CD14-positive monocyte (primary cell): ENCODE measurements at regions not wholly inside any gene's neighbourhood (a gene's known extent, or its start where the extent isn't known, plus 50 kb on each side); places are given as distances from the start of the nearest gene placed in this dataset.

Source experiments
- DNase-seq, 3 donors: peaks; one replicate each; pipeline ENCODE4 v3.0.0-alpha.2; 2011 to 2022
- H2AFZ ChIP-seq: 2 replicates; pipeline ENCODE4 v1.6.0; 2012; ENCODE audit warnings: mild to moderate bottlenecking, low read depth, low read length, inconsistent platforms; ENCODE audit not compliant: insufficient read depth, poor library complexity, severe bottlenecking
- H3K27ac ChIP-seq, 2 donors: 1 replicate in 1 of 2; 2 replicates in 1 of 2; pipeline ENCODE4 v1.5.1; 2012 to 2013; ENCODE audit warnings: low read length in 2 of 2, control low read depth in 1 of 2, inconsistent platforms in 1 of 2, low read depth in 1 of 2, mild to moderate bottlenecking in 1 of 2
- H3K27me3 ChIP-seq, 2 donors: one replicate each; pipeline versions ENCODE4 v1.6.0 to v1.6.1; 2011 to 2013; ENCODE audit warnings: low read length in 2 of 2; ENCODE audit not compliant: control insufficient read depth in 2 of 2, insufficient read depth in 2 of 2
- H3K36me3 ChIP-seq, 2 donors: replicated peaks in 1 of 2; 1 replicate in 1 of 2; 2 replicates in 1 of 2; pipeline versions ENCODE4 v1.5.1 to v1.6.1; 2012 to 2013; ENCODE audit warnings: low read length in 2 of 2, control low read depth in 1 of 2, inconsistent platforms in 1 of 2, mild to moderate bottlenecking in 1 of 2; ENCODE audit not compliant: insufficient read depth in 2 of 2, control insufficient read depth in 1 of 2
- H3K4me1 ChIP-seq, 2 donors: 1 replicate in 1 of 2; 2 replicates in 1 of 2; pipeline versions ENCODE4 v1.5.1 to v1.6.1; 2012 to 2013; ENCODE audit warnings: low read length in 2 of 2, control low read depth in 1 of 2, inconsistent platforms in 1 of 2, mild to moderate bottlenecking in 1 of 2, moderate library complexity in 1 of 2; ENCODE audit not compliant: insufficient read depth in 2 of 2, control insufficient read depth in 1 of 2
- H3K4me2 ChIP-seq: replicated peaks from 2 replicates; pipeline ENCODE3; 2012; ENCODE audit warnings: low read length, moderate library complexity, mild to moderate bottlenecking; ENCODE audit not compliant: poor library complexity, severe bottlenecking; ENCODE audit errors: extremely low read depth
- H3K4me3 ChIP-seq, 3 experiments: fragments of 200-600 bp in 1 of 3; sonication (generic) in 1 of 3; replicated peaks in 1 of 3; 1 replicate in 2 of 3; 2 replicates in 1 of 3; pipeline ENCODE4 v1.5.1; 2011 to 2013; ENCODE audit warnings: low read length in 3 of 3, mild to moderate bottlenecking in 3 of 3, control low read depth in 2 of 3, low read depth in 2 of 3, inconsistent platforms in 1 of 3, moderate library complexity in 1 of 3
- H3K79me2 ChIP-seq: 2 replicates; pipeline ENCODE4 v1.6.0; 2012; ENCODE audit warnings: mild to moderate bottlenecking, control low read depth, inconsistent platforms, low read length, moderate library complexity; ENCODE audit not compliant: insufficient read depth
- H3K9ac ChIP-seq: 2 replicates; pipeline ENCODE4 v1.6.0; 2017; ENCODE audit warnings: low read length, mild to moderate bottlenecking; ENCODE audit not compliant: insufficient read depth, poor library complexity, severe bottlenecking
- H3K9me3 ChIP-seq, 2 donors: replicated peaks in 1 of 2; 1 replicate in 1 of 2; 2 replicates in 1 of 2; pipeline versions ENCODE4 v1.5.1 to v1.6.1; 2012 to 2013; ENCODE audit warnings: low read length in 2 of 2, control low read depth in 1 of 2; ENCODE audit not compliant: control insufficient read depth in 1 of 2, insufficient read depth in 1 of 2
- H4K20me1 ChIP-seq: 2 replicates; pipeline ENCODE4 v1.6.0; 2012; ENCODE audit warnings: mild to moderate bottlenecking, low read length, control low read depth, moderate library complexity; ENCODE audit not compliant: insufficient read depth
- H3K27ac Mint-ChIP-seq, 7 donors: one replicate each; pipeline ENCODE4 v1.8.0; 2020; ENCODE audit warnings: mild to moderate bottlenecking in 7 of 7, mixed read lengths in 7 of 7, moderate library complexity in 6 of 7, inconsistent platforms in 2 of 7
- H3K27me3 Mint-ChIP-seq, 3 donors: one replicate each; pipeline ENCODE4 v1.8.0; 2021 to 2022; ENCODE audit warnings: low read depth in 3 of 3, mild to moderate bottlenecking in 3 of 3, mixed read lengths in 3 of 3, moderate library complexity in 3 of 3, inconsistent platforms in 1 of 3
- H3K36me3 Mint-ChIP-seq, 2 donors: one replicate each; pipeline ENCODE4 v1.8.0; 2020; ENCODE audit warnings: mixed read lengths in 2 of 2, inconsistent platforms in 1 of 2, mild to moderate bottlenecking in 1 of 2
- H3K4me1 Mint-ChIP-seq: one replicate; pipeline ENCODE4 v1.8.0; 2020; ENCODE audit warnings: mild to moderate bottlenecking, mixed read lengths
- H3K4me3 Mint-ChIP-seq, 2 donors: one replicate each; pipeline ENCODE4 v1.8.0; 2020; ENCODE audit warnings: mild to moderate bottlenecking in 2 of 2, mixed read lengths in 2 of 2, moderate library complexity in 1 of 2
- H3K9me3 Mint-ChIP-seq, 7 donors: one replicate each; pipeline ENCODE4 v1.8.0; 2020 to 2022; ENCODE audit warnings: mixed read lengths in 7 of 7, mild to moderate bottlenecking in 6 of 7, moderate library complexity in 6 of 7, inconsistent platforms in 2 of 7
- WGBS: methylation state at CpG from one replicate; pipeline ENCODE4 v1.1.5; 2013; ENCODE audit warnings: missing lambda C conversion rate; ENCODE audit not compliant: insufficient coverage; 5-methylcytosine and 5-hydroxymethylcytosine counted together
- intact Hi-C, 2 donors: fragments of 100-400 bp; cut with micrococcal nuclease; formaldehyde crosslinking; loops; one replicate each; pipeline versions ENCODE4 v1.15.0 to v1.15.1; 2023
- TF ChIP-seq, protein P1 (sequence below): fragments of 200-600 bp; IDR thresholded peaks from one replicate; pipeline ENCODE4 v1.8.0; 2022; ENCODE audit warnings: antibody characterized with exemption, mild to moderate bottlenecking

DNA sequence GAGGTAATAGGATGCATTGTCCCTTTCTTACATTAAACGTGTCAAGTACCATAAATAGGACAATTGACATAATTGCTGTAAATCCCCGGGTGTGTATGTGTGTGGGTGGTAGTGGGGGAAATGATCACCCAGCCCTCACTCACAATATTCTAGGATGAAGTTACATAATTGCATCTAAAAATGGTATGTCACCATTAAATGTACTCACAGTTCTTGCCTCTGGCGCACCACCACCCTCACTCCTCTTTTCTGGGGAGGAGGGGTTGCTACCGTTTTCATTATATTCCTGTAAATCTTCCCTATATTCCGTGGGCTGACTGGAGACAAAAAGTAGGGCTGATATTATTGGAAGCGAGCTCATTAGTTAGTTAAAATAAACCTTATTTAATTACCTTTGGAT, 563.8 kb downstream of the TLR4 start:
- no CpG with 5 or more reads among the region's 6 CpGs for WGBS
- H3K36me3 ChIP-seq: no peaks in the 10 kb centered on the region
- peaks cover 0 to 2% (median 0%) of the 10 kb centered on the region in 7 donors for H3K9me3 Mint-ChIP-seq
- no peak overlapping the region for H3K27ac ChIP-seq
- H3K27ac Mint-ChIP-seq: no peak overlapping the region
- no peak overlapping the region for H3K4me2 ChIP-seq
- H3K9ac ChIP-seq: no peak overlapping the region
- no peaks in the 10 kb centered on the region for H3K9me3 ChIP-seq
- H3K79me2 ChIP-seq: no peaks in the 10 kb centered on the region
- H3K4me1 ChIP-seq: no peaks in the 10 kb centered on the region
- no peaks in the 10 kb centered on the region for H3K4me1 Mint-ChIP-seq
- no peaks in the 10 kb centered on the region for H3K27me3 Mint-ChIP-seq
- H2AFZ ChIP-seq: no peak overlapping the region
- no peaks in the 10 kb centered on the region for H3K27me3 ChIP-seq
- intact Hi-C loops: no loop called here
- H3K4me3 ChIP-seq: no peak overlapping the region
- H4K20me1 ChIP-seq: no peaks in the 10 kb centered on the region
- no peak overlapping the region for H3K4me3 Mint-ChIP-seq
- H3K36me3 Mint-ChIP-seq: no peaks in the 10 kb centered on the region
- TF ChIP-seq, protein P1, sequence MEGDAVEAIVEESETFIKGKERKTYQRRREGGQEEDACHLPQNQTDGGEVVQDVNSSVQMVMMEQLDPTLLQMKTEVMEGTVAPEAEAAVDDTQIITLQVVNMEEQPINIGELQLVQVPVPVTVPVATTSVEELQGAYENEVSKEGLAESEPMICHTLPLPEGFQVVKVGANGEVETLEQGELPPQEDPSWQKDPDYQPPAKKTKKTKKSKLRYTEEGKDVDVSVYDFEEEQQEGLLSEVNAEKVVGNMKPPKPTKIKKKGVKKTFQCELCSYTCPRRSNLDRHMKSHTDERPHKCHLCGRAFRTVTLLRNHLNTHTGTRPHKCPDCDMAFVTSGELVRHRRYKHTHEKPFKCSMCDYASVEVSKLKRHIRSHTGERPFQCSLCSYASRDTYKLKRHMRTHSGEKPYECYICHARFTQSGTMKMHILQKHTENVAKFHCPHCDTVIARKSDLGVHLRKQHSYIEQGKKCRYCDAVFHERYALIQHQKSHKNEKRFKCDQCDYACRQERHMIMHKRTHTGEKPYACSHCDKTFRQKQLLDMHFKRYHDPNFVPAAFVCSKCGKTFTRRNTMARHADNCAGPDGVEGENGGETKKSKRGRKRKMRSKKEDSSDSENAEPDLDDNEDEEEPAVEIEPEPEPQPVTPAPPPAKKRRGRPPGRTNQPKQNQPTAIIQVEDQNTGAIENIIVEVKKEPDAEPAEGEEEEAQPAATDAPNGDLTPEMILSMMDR: no peak
- no peak for DNase-seq

DNA sequence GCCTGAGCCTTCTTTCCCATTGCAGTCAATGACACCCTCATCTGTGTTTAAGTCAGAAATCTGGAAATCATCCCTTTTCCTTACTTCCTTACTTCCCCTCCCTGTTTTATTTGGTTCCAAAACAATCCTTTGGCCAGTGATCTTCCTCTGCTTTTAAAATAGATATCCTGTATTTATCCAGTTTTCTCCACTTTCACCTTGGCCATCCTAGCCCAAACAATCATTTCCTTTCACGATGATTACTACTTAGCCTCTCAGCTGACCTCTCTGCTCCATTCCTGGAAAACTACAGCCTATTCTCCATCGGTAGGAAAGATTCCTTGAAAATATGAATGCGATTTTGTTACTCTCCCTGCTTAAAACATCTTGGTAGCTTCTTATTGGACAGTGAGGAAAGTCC, 565.4 kb downstream of the TLR4 start:
- Mint-ChIP-seq H3K27me3 (no peaks in the 10 kb centered on the region), H3K4me3 (no peak overlapping the region), H3K36me3 (no peaks in the 10 kb centered on the region), H3K4me1 (no peaks in the 10 kb centered on the region), H3K9me3 (no peaks in the 10 kb centered on the region), H3K27ac (no peak overlapping the region)
- H4K20me1 ChIP-seq: no peaks in the 10 kb centered on the region
- H3K27me3 ChIP-seq: no peaks in the 10 kb centered on the region
- no peak overlapping the region for H3K4me3 ChIP-seq
- H3K4me1 ChIP-seq: no peaks in the 10 kb centered on the region
- H3K9ac ChIP-seq: no peak overlapping the region
- H3K79me2 ChIP-seq: no peaks in the 10 kb centered on the region
- no peaks in the 10 kb centered on the region for H3K9me3 ChIP-seq
- H3K36me3 ChIP-seq: no peaks in the 10 kb centered on the region
- intact Hi-C loops: no loop called here
- WGBS: 50% methylated on average over 1 of the region's 3 CpGs
- no peak overlapping the region for H3K27ac ChIP-seq
- no peak for DNase-seq
- H3K4me2 ChIP-seq: no peak overlapping the region
- no peak overlapping the region for H2AFZ ChIP-seq
- TF ChIP-seq, protein P1: no peak
